GM12865 (cell line): ENCODE measurements at regions not wholly inside any gene's neighbourhood (a gene's known extent, or its start where the extent isn't known, plus 50 kb on each side); places are given as distances from the start of the nearest gene placed in this dataset.

ENCODE experiments used
- DNase-seq: peaks from one replicate; pipeline ENCODE4 v3.0.0; 2010; ENCODE audit warnings: low read depth
- H3K4me3 ChIP-seq: 2 replicates; pipeline ENCODE4 v1.5.1; 2011; ENCODE audit warnings: mild to moderate bottlenecking, low read depth, low read length, control low read depth
- TF ChIP-seq, protein P1 (sequence below): IDR thresholded peaks from 2 replicates; pipeline ENCODE4 v1.5.1; 2011; ENCODE audit warnings: low read length, control low read depth, low read depth, inconsistent platforms; ENCODE audit not compliant: insufficient read depth; ENCODE audit errors: missing control alignments

DNA sequence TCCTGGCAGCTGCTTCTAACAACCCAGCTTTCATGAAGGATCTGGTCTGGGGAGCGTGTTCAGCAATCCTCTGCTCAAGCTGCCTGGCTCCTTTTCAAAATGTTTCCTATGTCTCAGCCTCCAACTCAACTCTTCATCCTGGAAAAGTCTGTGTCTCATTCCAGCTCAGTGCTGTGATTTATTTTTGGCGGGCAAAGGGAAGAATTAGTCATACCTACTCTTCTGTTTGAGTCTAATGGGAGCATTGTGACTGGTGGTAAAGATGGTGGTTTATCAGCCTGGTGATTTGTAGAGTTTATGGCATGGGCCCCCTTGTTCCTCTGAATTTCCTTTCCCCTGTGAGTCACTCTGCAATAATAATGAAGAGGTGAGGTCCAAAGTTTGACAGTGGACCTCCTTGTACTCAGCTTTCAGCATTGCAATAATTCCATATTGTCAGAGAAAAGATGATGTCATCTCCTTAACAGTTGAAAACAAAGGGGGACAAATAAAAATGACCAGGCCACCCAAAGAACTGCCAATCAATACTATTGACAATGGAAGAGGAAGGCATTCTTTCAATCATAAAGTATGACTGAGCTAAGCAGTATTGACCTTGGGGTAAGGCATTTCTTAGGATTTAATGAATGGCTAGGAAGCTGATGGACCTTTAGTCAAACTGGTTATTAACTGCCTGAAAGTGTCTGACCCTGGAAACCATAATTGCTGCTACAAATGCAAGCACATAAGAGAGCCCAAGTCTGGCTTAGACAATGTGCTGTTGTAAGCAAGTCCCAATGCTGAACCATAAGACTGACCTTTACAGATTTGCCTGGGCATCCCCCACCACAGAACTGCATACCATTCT is 204.7 kb upstream of the MCTP2 start:
- DNase-seq: no peak
- TF ChIP-seq, protein P1, sequence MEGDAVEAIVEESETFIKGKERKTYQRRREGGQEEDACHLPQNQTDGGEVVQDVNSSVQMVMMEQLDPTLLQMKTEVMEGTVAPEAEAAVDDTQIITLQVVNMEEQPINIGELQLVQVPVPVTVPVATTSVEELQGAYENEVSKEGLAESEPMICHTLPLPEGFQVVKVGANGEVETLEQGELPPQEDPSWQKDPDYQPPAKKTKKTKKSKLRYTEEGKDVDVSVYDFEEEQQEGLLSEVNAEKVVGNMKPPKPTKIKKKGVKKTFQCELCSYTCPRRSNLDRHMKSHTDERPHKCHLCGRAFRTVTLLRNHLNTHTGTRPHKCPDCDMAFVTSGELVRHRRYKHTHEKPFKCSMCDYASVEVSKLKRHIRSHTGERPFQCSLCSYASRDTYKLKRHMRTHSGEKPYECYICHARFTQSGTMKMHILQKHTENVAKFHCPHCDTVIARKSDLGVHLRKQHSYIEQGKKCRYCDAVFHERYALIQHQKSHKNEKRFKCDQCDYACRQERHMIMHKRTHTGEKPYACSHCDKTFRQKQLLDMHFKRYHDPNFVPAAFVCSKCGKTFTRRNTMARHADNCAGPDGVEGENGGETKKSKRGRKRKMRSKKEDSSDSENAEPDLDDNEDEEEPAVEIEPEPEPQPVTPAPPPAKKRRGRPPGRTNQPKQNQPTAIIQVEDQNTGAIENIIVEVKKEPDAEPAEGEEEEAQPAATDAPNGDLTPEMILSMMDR: no peak
- no peak overlapping the region for H3K4me3 ChIP-seq

DNA sequence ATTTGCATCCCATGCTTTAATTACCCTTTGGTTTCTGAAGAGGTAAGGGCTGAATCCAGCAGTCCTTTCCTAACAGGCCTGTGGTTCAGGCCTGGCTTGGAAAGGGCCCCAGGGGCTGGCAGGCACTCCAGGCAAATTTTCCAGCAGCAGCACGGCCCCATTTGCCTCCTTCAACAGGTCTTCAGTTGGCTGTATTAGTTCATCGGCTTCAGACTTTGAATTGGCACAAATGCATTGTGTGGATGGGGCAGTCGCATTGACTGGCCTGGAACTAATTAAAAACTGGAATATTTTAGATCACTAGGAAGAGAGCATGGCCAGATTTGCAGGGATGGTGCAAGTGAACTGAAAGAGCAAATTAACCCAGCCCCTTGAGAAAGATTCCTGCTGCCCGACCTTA is 207.8 kb upstream of the MCTP2 start:
- no peak overlapping the region for H3K4me3 ChIP-seq
- DNase-seq: no peak
- TF ChIP-seq, protein P1: no peak

DNA sequence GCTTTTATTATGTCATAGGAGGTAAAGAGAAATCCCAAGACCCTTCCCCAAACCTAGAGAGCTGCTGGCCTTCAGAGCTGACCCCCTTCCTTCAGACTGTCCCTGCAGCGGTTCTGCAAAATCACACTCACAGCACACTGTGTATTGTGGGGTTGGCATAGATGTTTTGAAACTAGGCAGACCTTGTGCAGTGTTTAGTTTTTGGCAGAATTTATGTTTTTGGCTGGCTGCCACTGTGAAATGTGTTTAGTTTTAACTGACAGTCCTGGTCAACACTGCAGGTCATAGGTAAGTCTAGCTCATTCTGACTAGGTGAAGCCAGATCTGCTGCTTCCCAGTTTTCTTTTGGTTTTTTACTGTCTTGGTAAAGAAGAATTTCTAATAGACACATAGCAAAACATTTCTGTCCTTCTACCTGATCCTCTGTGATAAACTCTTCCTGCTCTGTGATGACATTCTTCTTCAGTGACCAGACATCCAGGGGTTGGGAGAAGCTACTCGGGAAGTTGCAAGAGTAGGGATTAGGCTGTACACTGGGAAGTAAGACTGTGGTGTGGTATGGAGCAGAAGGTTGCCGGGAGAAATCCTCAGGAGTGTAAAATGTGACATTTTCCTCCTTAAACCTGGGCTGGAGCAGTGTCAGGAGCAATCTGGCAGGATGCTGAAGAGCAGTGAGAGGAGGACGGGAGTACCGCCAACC is 209.6 kb upstream of the MCTP2 start:
- H3K4me3 ChIP-seq: no peak overlapping the region
- TF ChIP-seq, protein P1: no peak
- no peak for DNase-seq

DNA sequence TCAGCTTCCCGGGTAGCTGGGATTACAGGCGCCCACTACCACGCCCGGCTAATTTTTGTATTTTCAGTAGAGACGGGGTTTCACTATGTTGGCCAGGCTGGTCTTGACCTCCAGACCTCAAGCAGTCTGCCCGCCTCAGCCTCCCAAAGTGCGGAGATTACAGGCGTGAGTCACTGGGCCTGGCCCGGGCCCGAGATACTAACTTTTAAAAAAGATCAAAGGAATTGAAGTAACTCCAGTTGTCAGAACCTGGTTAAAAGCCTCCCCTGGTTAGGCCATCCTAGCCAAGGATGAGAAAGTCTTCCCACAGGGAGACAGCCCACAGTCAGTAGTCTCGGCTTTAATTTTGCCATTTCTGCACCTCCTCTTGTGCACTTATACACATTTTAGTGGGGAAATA is 212.3 kb upstream of the MCTP2 start:
- DNase-seq: no peak
- TF ChIP-seq, protein P1: no peak
- no peak overlapping the region for H3K4me3 ChIP-seq

DNA sequence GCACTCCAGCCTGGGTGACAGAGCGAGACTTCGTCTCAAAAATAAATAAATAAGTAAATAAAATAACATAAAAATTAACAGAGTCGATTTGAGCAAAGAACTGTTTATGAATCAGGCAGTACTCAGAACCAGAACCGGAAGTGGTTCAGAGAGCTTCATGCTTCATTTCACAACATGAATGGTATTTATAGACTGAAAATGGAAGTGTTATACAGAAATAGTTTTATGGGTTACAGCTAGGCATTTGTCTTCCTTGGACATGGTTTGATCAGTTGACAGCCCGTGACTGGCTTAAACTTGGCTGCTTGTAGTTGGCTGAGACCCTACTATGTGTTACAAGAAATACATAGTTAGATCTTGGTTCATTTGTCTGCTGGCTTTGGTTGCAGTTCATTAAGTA is 216.0 kb upstream of the MCTP2 start:
- TF ChIP-seq, protein P1: no peak
- DNase-seq: peak; percentile 2
- no peak overlapping the region for H3K4me3 ChIP-seq

DNA sequence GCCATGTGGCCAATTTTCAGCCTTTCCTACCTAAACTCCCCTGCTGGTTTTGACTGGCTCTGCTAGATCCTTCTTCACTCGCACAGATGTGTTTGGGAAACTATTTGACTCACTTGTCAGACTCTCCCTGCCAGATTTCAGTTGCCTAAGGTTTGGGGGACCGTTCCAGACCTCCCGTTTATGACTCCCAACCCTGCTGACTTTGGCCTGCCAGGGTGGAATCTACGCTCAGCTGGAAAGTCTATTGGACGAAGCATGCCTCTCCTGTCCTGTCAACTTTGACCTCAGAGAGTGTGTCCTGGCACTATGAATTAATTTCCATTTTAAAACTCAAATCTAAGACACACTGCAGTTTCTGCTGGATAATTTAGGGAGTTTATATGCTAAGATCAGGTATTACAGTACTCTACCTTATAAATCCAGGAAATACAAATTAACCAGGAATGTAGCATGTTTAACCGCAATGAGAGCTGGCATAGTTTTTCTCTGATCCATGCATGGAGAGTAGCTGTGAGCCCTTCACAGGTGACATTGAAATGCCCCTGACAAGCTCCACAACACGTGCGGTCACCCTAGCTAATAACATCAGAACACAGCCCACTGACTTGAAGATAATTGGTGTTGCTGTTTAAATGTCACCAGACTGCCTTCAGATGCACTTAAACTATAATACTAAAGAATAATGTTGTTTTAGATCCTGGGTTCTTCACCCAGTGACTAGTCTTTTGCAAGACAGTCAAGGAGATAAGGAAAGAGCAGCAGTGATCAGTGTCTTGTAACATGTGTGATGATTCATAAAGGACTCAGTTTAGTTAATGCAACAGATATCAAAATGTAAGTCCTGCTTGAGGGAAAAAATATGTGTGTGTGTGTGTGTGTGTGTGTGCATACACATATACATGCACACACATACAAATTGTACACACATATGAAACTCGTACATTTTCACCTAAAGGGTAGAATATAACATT is 223.0 kb upstream of the MCTP2 start:
- H3K4me3 ChIP-seq: no peak overlapping the region
- TF ChIP-seq, protein P1: no peak
- no peak for DNase-seq
